Transverse colon (tissue), 4 donors: ENCODE measurements at regions not wholly inside any gene's neighbourhood (a gene's known extent, or its start where the extent isn't known, plus 50 kb on each side); places are given as distances from the start of the nearest gene placed in this dataset.

Experiments
- DNase-seq: peaks from one replicate; pipeline ENCODE4 v3.0.0-alpha.2; 2019
- H3K27ac ChIP-seq, 4 donors: fragments of 200-600 bp; sonication (generic); 2 replicates each; pipeline ENCODE4 v1.5.1; 2016 to 2018; ENCODE audit warnings: inconsistent platforms in 4 of 4
- H3K27me3 ChIP-seq: fragments of 200-600 bp; sonication (generic); 2 replicates; pipeline ENCODE4 v1.5.1; 2017; ENCODE audit warnings: inconsistent platforms
- H3K36me3 ChIP-seq, 4 donors: fragments of 200-600 bp; sonication (generic); 2 replicates each; pipeline ENCODE4 v1.5.1; 2017 to 2019; ENCODE audit warnings: inconsistent platforms in 4 of 4
- H3K4me1 ChIP-seq, 4 donors: fragments of 200-600 bp; sonication (generic); 2 replicates each; pipeline ENCODE4 v1.5.1; 2017 to 2020; ENCODE audit warnings: inconsistent platforms in 4 of 4
- H3K4me3 ChIP-seq, 4 donors: fragments of 200-600 bp; sonication (generic); 1 replicate in 1 of 4; 2 replicates in 3 of 4; pipeline versions ENCODE4 v1.5.1 to v1.6.1; 2017 to 2019; ENCODE audit warnings: inconsistent platforms in 4 of 4
- H3K9me3 ChIP-seq, 2 donors: fragments of 200-600 bp; sonication (generic); 2 replicates each; pipeline ENCODE4 v1.5.1; 2017 to 2019; ENCODE audit warnings: inconsistent platforms in 2 of 2
- EP300 ChIP-seq: sonication (generic); formaldehyde crosslinking; IDR thresholded peaks from one replicate; pipeline ENCODE4 v1.6.1; 2017; ENCODE audit warnings: antibody characterized with exemption, low read depth
- POLR2A ChIP-seq: fragments of 450-650 bp; IDR thresholded peaks from one replicate; pipeline ENCODE4 v1.6.1; 2016; ENCODE audit warnings: antibody characterized with exemption, mild to moderate bottlenecking, moderate library complexity
- POLR2AphosphoS5 ChIP-seq, 3 donors: sonication (generic); formaldehyde crosslinking; IDR thresholded peaks; one replicate each; pipeline ENCODE4 v1.6.1; 2016; ENCODE audit warnings: antibody characterized with exemption in 3 of 3
- WGBS, 2 donors: methylation state at CpG; one replicate each; pipeline ENCODE4 v1.1.5; 2018; ENCODE audit warnings: low coverage in 1 of 2; 5-methylcytosine and 5-hydroxymethylcytosine counted together
- in situ Hi-C, 4 donors: fragments of 200-750 bp; cut with MboI; loops; one replicate each; pipeline versions ENCODE4 v1.15.0 to v1.15.1; 2017; ENCODE audit warnings: low sequenced_read_pairs in 3 of 4, low pct_ligation_motif_present in 1 of 4, low pct_unique_long_range_greater_than_20kb in 1 of 4
- intact Hi-C: fragments of 100-400 bp; cut with DNase I; formaldehyde crosslinking; loops from one replicate; pipeline ENCODE4 v1.15.1; 2023; ENCODE audit warnings: low total_unique reads
- TF ChIP-seq, protein P1 (sequence below), 5 experiments: fragments of 200-600 bp in 3 of 5; fragments of 450-650 bp in 2 of 5; sonication (generic) in 3 of 5; IDR thresholded peaks; 1 replicate in 2 of 5; 2 replicates in 3 of 5; pipeline ENCODE4 v1.5.1; 2016 to 2017; ENCODE audit warnings: antibody characterized with exemption in 5 of 5, inconsistent platforms in 3 of 5, mild to moderate bottlenecking in 2 of 5, moderate library complexity in 1 of 5

DNA sequence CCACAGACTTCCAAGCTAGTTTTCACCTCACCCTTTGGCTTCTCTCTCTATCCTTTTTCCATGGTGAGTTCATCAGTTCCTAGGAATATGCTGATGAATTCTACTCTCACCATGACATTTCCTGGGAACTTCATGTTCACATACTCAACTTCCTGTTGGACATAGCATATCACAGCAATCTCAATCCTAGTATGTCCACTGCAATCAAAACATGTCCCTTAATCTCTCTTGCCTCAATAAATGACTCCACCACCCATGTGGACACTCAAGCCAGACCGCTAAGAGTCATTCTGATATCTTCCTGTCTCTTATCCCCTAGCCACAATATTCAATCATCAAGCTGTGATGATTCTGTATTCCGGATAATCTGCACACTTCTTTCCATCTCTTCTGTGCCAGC is 66.7 kb upstream of the MME start:
- Histone ChIP-seq H3K4me3 (no peak overlapping the region), H3K27me3 (no peaks in the 10 kb centered on the region), H3K27ac (no peak overlapping the region), H3K4me1 (no peaks in the 10 kb centered on the region), H3K36me3 (no peaks in the 10 kb centered on the region), H3K9me3 (no peaks in the 10 kb centered on the region)
- DNase-seq: no peak
- WGBS, 2 donors: 43 to 83% methylated on average over 1 to 2 of the region's 2 CpGs
- in situ Hi-C loops: no loop called here
- intact Hi-C loops: no loop called here
- TF ChIP-seq EP300 (no peak), POLR2A (no peak), POLR2AphosphoS5 (IDR thresholded peaks at IDR 0.05) (no peak)
- TF ChIP-seq, protein P1, sequence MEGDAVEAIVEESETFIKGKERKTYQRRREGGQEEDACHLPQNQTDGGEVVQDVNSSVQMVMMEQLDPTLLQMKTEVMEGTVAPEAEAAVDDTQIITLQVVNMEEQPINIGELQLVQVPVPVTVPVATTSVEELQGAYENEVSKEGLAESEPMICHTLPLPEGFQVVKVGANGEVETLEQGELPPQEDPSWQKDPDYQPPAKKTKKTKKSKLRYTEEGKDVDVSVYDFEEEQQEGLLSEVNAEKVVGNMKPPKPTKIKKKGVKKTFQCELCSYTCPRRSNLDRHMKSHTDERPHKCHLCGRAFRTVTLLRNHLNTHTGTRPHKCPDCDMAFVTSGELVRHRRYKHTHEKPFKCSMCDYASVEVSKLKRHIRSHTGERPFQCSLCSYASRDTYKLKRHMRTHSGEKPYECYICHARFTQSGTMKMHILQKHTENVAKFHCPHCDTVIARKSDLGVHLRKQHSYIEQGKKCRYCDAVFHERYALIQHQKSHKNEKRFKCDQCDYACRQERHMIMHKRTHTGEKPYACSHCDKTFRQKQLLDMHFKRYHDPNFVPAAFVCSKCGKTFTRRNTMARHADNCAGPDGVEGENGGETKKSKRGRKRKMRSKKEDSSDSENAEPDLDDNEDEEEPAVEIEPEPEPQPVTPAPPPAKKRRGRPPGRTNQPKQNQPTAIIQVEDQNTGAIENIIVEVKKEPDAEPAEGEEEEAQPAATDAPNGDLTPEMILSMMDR (IDR thresholded peaks at IDR 0.05): no peak

DNA sequence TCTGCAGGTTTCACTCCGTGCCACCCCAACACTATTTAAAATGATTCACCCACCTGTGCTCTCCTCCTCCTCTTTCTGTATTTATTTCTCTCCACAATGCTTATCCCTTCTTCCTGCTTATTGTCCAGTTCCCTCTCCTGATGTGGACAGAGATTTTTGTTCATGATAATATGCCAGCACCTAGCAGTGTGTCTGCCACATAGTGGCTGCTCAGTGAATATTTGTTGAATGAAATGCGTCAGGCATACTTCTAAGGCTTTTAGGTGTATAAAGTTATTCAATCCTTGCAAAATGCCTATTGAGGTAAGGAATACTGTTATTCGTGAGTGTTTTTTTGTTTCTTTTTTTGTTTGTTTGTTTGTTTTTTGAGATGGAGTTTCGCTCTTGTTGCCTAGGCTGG is 67.5 kb upstream of the MME start:
- in situ Hi-C loops (no loop called here), intact Hi-C loops (no loop called here)
- WGBS, 2 donors: 91% methylated on average over 4 of the region's 4 CpGs; no CpG with 5 or more reads in 1 of the 2 donors
- no peak for DNase-seq
- TF ChIP-seq POLR2A: no peak
- TF ChIP-seq, protein P1 (IDR thresholded peaks at IDR 0.05): no peak
- no peak for TF ChIP-seq EP300
- TF ChIP-seq POLR2AphosphoS5 (IDR thresholded peaks at IDR 0.05): no peak
- Histone ChIP-seq H3K9me3 (no peaks in the 10 kb centered on the region), H3K36me3 (no peaks in the 10 kb centered on the region), H3K27me3 (no peaks in the 10 kb centered on the region), H3K27ac (no peak overlapping the region), H3K4me3 (no peak overlapping the region), H3K4me1 (no peaks in the 10 kb centered on the region)

DNA sequence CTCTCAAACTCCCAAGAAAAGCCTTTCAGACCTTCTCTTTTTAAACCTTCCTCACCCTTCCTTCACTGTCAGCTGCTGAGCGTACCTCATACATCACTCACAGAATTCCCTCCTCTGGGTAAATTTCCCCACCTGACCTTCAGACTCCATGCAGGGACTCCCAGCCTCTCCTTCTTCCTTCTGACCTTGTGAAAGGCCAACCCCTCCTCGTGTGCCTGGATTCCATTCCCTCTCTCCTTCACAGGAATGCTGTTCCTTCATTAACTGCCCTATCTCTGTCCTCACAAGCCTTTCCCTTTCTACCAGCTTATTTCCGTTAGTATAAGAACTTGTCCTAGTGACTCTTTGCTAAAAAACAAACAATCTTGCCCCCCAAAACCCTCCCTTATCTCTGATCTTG is 69.7 kb upstream of the MME start:
- intact Hi-C loops (no loop called here), in situ Hi-C loops (no loop called here)
- H3K27me3 ChIP-seq: no peaks in the 10 kb centered on the region
- TF ChIP-seq POLR2A: no peak
- TF ChIP-seq, protein P1 (IDR thresholded peaks at IDR 0.05): no peak
- no peak for TF ChIP-seq POLR2AphosphoS5 (IDR thresholded peaks at IDR 0.05)
- TF ChIP-seq EP300: no peak
- H3K9me3 ChIP-seq: no peaks in the 10 kb centered on the region
- 68 to 69% methylated on average over 3 of the region's 3 CpGs for WGBS, 2 donors
- H3K4me3 ChIP-seq: no peak overlapping the region
- DNase-seq: no peak
- no peaks in the 10 kb centered on the region for H3K4me1 ChIP-seq
- no peak overlapping the region for H3K27ac ChIP-seq
- no peaks in the 10 kb centered on the region for H3K36me3 ChIP-seq

DNA sequence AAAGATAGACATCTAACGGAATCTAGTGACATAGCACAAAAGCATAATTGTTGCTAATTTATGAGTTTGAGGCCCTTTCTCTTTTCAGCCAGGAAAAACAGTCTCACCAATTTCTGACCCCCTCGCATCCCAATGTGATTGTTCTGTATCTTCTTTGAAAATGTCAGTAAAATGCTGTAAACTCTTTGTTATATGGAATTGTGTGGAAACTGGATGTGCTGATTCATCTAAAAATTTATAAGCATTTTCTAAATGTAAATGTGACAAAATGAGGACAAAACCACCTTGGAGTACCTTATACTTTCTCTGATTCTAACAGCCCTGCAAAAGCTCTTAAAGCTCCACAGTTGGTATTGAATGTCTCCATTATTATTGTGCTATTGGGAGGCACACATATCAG is 70.9 kb upstream of the MME start:
- no peaks in the 10 kb centered on the region for H3K27me3 ChIP-seq
- no peak for DNase-seq
- 74 to 81% methylated on average over 2 of the region's 2 CpGs for WGBS, 2 donors
- in situ Hi-C loops (no loop called here), intact Hi-C loops (no loop called here)
- no peak overlapping the region for H3K4me3 ChIP-seq
- no peaks in the 10 kb centered on the region for H3K36me3 ChIP-seq
- TF ChIP-seq POLR2A (no peak), POLR2AphosphoS5 (IDR thresholded peaks at IDR 0.05) (no peak), EP300 (no peak)
- TF ChIP-seq, protein P1 (IDR thresholded peaks at IDR 0.05): no peak
- no peaks in the 10 kb centered on the region for H3K9me3 ChIP-seq
- no peaks in the 10 kb centered on the region for H3K4me1 ChIP-seq
- H3K27ac ChIP-seq: no peak overlapping the region
